OCI-LY7 (cell line): ENCODE measurements at regions not wholly inside any gene's neighbourhood (a gene's known extent, or its start where the extent isn't known, plus 50 kb on each side); places are given as distances from the start of the nearest gene placed in this dataset.

ENCODE experiments used
- CTCF ChIP-seq: fragments of 200-600 bp; sonication (generic); conservative IDR thresholded peaks from 2 replicates; pipeline ENCODE4 v1.5.1; 2014; ENCODE audit warnings: mild to moderate bottlenecking, antibody characterized with exemption, low read length, moderate library complexity, mixed read lengths
- EZH2phosphoT487 ChIP-seq: fragments of 200-600 bp; sonication (generic); IDR thresholded peaks from 2 replicates; pipeline ENCODE4 v1.6.1; 2018; ENCODE audit warnings: low read depth, borderline replicate concordance, mild to moderate bottlenecking, mixed run types, antibody characterized with exemption, low read length, moderate library complexity, mixed read lengths

GRCh38 chr2:120551522-120551921 lies 184.1 kb upstream of the GLI2 start:
- TF ChIP-seq CTCF = no peak
- TF ChIP-seq EZH2phosphoT487 = no peak
